22Rv1 (cell line): ENCODE measurements at regions not wholly inside any gene's neighbourhood (a gene's known extent, or its start where the extent isn't known, plus 50 kb on each side); places are given as distances from the start of the nearest gene placed in this dataset.

Experiments used
- H3K27ac ChIP-seq: fragments of 450-650 bp; 2 replicates; pipeline ENCODE4 v1.5.1; 2017
- CTCF ChIP-seq: fragments of 450-650 bp; IDR thresholded peaks from 2 replicates; pipeline ENCODE4 v1.5.1; 2017; ENCODE audit warnings: mild to moderate bottlenecking
- ZFX ChIP-seq: fragments of 450-650 bp; IDR thresholded peaks from 2 replicates; pipeline ENCODE4 v1.6.1; 2017; ENCODE audit warnings: antibody characterized with exemption, borderline replicate concordance

- TF ChIP-seq ZFX (no peak), CTCF (no peak)
- H3K27ac ChIP-seq = no peak overlapping the region
Measured at GRCh38 chr14:71467361-71467811, 464.8 kb upstream of the RGS6 start.

GRCh38 chr14:71468701-71469100 is 463.5 kb upstream of the RGS6 start:
- no peak overlapping the region for H3K27ac ChIP-seq
- no peak for TF ChIP-seq CTCF
- TF ChIP-seq ZFX = no peak

DNA sequence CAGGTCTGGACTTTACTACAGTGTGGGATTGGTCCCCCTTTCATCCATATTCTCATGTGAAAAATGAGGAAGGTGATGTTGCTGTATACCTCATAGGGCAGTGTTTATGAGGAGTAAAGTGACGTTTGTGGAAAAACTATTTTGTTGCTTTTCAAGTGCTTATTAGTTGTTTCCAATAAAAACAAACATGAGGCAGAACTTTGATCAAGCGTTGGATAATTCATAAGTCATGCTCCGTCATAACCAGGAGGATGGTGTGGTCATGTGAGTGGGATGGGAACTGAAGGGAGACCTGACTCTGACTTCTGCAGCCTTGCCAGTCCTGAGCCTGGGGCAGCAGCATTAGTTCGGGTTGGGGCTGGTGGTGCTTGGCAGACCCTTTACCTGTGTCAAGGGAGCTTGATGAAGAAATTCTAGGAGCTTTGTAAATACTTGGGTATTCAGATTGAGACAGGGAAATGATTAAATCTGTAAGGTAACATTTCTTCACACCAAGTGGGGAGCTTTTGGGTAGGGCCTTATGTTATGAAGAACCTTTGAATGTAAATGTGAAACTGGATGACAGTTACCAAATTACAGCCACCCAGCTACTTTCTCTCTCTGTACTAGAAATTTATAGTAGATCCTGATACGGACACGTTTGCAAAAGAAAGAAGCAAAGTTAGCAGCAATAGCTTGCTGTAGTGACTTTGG is 462.4 kb upstream of the RGS6 start:
- TF ChIP-seq ZFX (no peak), CTCF (no peak)
- no peak overlapping the region for H3K27ac ChIP-seq

DNA sequence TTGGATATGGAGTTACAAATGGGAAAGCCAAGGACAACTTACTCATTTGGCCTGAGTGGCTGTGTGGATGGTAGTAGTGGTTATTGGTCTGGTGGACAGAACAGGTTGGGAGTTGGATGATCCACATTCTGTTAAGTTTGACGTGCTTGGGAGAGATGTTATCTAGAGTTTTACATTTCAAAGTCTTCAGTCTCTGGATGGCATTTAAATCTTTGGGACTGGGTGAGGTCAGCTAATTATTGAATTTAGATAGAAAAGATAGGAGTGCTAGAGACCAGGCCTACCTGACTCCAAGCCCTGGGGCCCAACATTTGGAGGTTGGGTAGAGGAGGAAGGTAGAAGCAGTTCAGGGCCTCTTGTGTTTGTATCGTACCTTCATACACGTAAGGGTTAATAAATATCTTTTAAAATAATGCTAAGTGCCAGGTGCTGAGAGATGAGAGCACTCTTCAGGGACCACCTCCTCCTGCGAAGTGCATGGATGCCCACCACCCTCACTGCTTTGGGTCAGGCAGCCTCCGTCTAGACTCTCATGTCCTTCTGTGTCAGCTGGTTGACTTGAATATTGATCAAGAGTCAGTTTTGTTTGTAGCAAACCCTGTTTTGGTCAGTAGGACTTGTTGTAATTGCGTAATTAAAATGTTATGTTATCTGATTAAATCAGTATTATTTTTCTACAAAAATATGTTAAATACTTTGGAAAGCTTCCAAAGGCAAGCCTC is 460.4 kb upstream of the RGS6 start:
- H3K27ac ChIP-seq = no peak overlapping the region
- no peak for TF ChIP-seq CTCF
- no peak for TF ChIP-seq ZFX

DNA sequence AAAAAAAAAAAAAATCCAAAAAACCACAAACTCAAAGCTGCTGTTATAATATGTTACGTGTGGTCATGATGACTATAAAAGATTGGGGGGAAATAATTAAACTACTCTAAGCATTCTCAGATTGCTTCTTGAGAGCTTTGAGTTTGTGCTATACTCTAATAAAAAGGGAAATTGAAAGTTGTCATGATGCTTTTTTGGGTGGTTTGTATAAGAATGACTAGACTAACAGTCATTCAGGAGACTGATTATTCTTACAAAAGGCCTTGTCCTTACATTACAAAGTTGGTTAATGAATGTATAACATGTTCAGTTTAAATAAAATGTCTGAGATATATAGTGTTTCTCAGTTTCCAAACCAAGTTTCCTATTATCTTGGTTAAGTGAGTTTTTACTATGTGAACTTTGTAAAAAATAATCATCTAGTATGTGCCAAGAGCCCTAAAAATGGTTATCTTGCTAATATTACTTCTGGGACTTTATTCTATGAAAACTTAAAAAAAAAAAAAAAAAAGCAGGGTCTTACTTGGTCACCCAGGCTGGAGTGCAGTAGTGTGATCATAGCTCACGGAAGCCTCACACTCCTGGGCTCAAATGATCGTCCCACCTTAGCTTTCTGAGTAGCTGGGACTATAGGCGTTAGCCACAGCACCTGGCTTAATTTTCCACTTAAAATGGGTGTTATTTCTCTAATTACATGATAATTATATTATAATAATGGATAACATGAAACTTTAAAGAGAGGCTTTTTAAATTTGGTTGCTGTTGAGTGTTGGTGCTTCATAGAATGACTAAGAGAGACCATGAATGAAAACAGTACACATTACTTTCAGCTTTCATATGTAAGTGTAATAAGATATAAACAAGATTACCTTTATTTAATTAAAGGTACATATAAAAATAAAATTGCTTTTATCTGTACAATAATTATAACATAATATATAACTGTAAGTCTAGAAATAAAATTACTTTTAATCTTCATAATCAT is 459.6 kb upstream of the RGS6 start:
- no peak overlapping the region for H3K27ac ChIP-seq
- no peak for TF ChIP-seq ZFX
- TF ChIP-seq CTCF = no peak

DNA sequence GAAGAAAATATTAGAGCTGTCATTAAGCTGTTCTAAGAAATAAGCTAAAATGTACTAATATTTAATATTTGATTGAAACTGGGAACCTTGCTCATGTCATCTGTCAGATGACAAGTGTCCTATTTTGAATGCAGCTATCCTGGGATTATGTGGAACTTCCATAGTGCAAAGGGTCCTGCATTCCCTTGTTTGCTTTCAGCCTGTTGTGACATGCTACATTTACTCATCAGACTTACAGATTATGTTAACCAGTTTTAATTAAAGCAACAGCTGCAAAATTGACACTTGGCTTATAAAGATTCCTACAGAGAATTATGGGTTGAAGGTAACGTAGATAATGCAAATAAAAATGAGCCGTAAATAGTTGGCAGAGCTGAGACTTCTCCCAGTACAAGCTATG is 458.4 kb upstream of the RGS6 start:
- H3K27ac ChIP-seq = no peak overlapping the region
- TF ChIP-seq CTCF (no peak), ZFX (no peak)
